ENCODE measurements at regions not wholly inside any gene's neighbourhood (a gene's known extent, or its start where the extent isn't known, plus 50 kb on each side); places are given as distances from the start of the nearest gene placed in this dataset.
"Not testable (repeated sequence)": the region's sequence is repeated elsewhere in the genome, so short reads cannot be mapped to it uniquely, and the experiment has no call there.

- no peak for DNase-seq (ENCODE audit: low spot score)
Observed at GRCh38 chr10:21405981-21406380, 119.5 kb downstream of the SKIDA1 start.

- DNase-seq (ENCODE audit: low spot score) = no peak
Observed at GRCh38 chr10:21403256-21404015, 122.0 kb downstream of the SKIDA1 start.

- DNase-seq (ENCODE audit: low spot score) = no peak
Observed at GRCh38 chr10:21402606-21403083, 122.8 kb downstream of the SKIDA1 start.

GRCh38 chr10:21401196-21401595, 124.3 kb downstream of the SKIDA1 start:
- DNase-seq (ENCODE audit: low spot score) = no peak

- no peak for DNase-seq (ENCODE audit: low spot score)
Observed at GRCh38 chr10:21399392-21400035, 126.0 kb downstream of the SKIDA1 start.

- DNase-seq (ENCODE audit: low spot score) = no peak
Observed at GRCh38 chr10:21398563-21399231, 126.8 kb downstream of the SKIDA1 start.

- no peak for DNase-seq (ENCODE audit: low spot score)
Observed at GRCh38 chr10:21396889-21397288, 128.6 kb downstream of the SKIDA1 start.

GRCh38 chr10:21393931-21394330, 131.6 kb downstream of the SKIDA1 start:
- no peak for DNase-seq (ENCODE audit: low spot score)

GRCh38 chr10:21388589-21388988, 136.9 kb downstream of the SKIDA1 start:
- DNase-seq (ENCODE audit: low spot score) = no peak

GRCh38 chr10:21387868-21388267, 137.6 kb downstream of the SKIDA1 start:
- no peak for DNase-seq (ENCODE audit: low spot score)

- DNase-seq (ENCODE audit: low spot score) = no peak
Observed at GRCh38 chr10:21385996-21386585, 139.4 kb downstream of the SKIDA1 start.

GRCh38 chr10:21385536-21385935, 139.9 kb downstream of the SKIDA1 start:
- DNase-seq (ENCODE audit: low spot score) = no peak

- DNase-seq (ENCODE audit: low spot score) = no peak
Observed at GRCh38 chr10:21379143-21379542, 146.3 kb downstream of the SKIDA1 start.

- DNase-seq (ENCODE audit: low spot score) = not testable (repeated sequence)
Observed at GRCh38 chr10:21375274-21375673, 150.2 kb downstream of the SKIDA1 start.

GRCh38 chr10:21373881-21374280, 151.6 kb downstream of the SKIDA1 start:
- DNase-seq (ENCODE audit: low spot score) = not testable (repeated sequence)

GRCh38 chr10:21372651-21373410, 152.7 kb downstream of the SKIDA1 start:
- DNase-seq (ENCODE audit: low spot score) = no peak

- DNase-seq (ENCODE audit: low spot score) = no peak
Observed at GRCh38 chr10:21369697-21370096, 155.8 kb downstream of the SKIDA1 start.

GRCh38 chr10:21368728-21369425, 156.6 kb downstream of the SKIDA1 start:
- no peak for DNase-seq (ENCODE audit: low spot score)

GRCh38 chr10:21368022-21368582, 157.4 kb downstream of the SKIDA1 start:
- no peak for DNase-seq (ENCODE audit: low spot score)

GRCh38 chr10:21366108-21366507, 159.4 kb downstream of the SKIDA1 start:
- not testable (repeated sequence) for DNase-seq (ENCODE audit: low spot score)

Measured in pons (tissue), 1 donor.